ENCODE measurements at regions not wholly inside any gene's neighbourhood (a gene's known extent, or its start where the extent isn't known, plus 50 kb on each side); places are given as distances from the start of the nearest gene placed in this dataset.

- H3K4me3 ChIP-seq (ENCODE audit: insufficient read depth, low read length, poor library complexity, severe bottlenecking), result no peak overlapping the region
- H3K79me2 ChIP-seq (ENCODE audit: insufficient read depth, low read length), result no peaks in the 10 kb centered on the region
- H3K4me2 ChIP-seq (ENCODE audit: low read depth, low read length, poor library complexity, severe bottlenecking), result no peak overlapping the region
- no peaks in the 10 kb centered on the region for H3K36me3 ChIP-seq (ENCODE audit: low read length)
- H3K27ac ChIP-seq (ENCODE audit: low read depth, low read length), result no peak overlapping the region
- no peaks in the 10 kb centered on the region for H3F3A ChIP-seq (ENCODE audit: insufficient read depth)
- no peaks in the 10 kb centered on the region for H4K20me1 ChIP-seq (ENCODE audit: low read depth, low read length)
- no peaks in the 10 kb centered on the region; the same call in 1 of the 2 replicates for H3K27me3 ChIP-seq (ENCODE audit: low read length)
- TF ChIP-seq CTCF (IDR thresholded peaks at IDR 0.05; ENCODE audit: insufficient read depth, low read length, poor library complexity, severe bottlenecking) (no peak), EZH2phosphoT487 (conservative IDR thresholded peaks at IDR 0.05; ENCODE audit: low read length) (no peak)
- no peak overlapping the region for H3K9ac ChIP-seq (ENCODE audit: low read length)
- H3K9me2 ChIP-seq (replicated peaks; ENCODE audit: insufficient read depth, low read length), result no peaks in the 10 kb centered on the region
- H3K9me3 ChIP-seq (ENCODE audit: insufficient read depth, low read length), result no peaks in the 10 kb centered on the region
- H2AFZ ChIP-seq (ENCODE audit: low read depth, low read length, severe bottlenecking), result no peak overlapping the region
Measured at GRCh38 chr9:95649801-95650213, 133.0 kb upstream of the PTCH1 start.

GRCh38 chr9:95648225-95648624, 131.5 kb upstream of the PTCH1 start:
- no peak overlapping the region for H2AFZ ChIP-seq (ENCODE audit: low read depth, low read length, severe bottlenecking)

GRCh38 chr9:95645992-95646391, 129.2 kb upstream of the PTCH1 start:
- Histone ChIP-seq H3K27ac (ENCODE audit: low read depth, low read length) (no peak overlapping the region), H3K9me2 (replicated peaks; ENCODE audit: insufficient read depth, low read length) (no peaks in the 10 kb centered on the region), H3K27me3 (ENCODE audit: low read length) (no peaks in the 10 kb centered on the region; the same call in 1 of the 2 replicates), H3K79me2 (ENCODE audit: insufficient read depth, low read length) (no peaks in the 10 kb centered on the region), H3K4me2 (ENCODE audit: low read depth, low read length, poor library complexity, severe bottlenecking) (no peak overlapping the region), H3K4me3 (ENCODE audit: insufficient read depth, low read length, poor library complexity, severe bottlenecking) (no peak overlapping the region), H3K9ac (ENCODE audit: low read length) (no peak overlapping the region), H4K20me1 (ENCODE audit: low read depth, low read length) (no peaks in the 10 kb centered on the region), H3K36me3 (ENCODE audit: low read length) (no peaks in the 10 kb centered on the region), H3F3A (ENCODE audit: insufficient read depth) (no peaks in the 10 kb centered on the region), H3K9me3 (ENCODE audit: insufficient read depth, low read length) (no peaks in the 10 kb centered on the region), H2AFZ (ENCODE audit: low read depth, low read length, severe bottlenecking) (no peak overlapping the region)
- TF ChIP-seq EZH2phosphoT487 (conservative IDR thresholded peaks at IDR 0.05; ENCODE audit: low read length) (no peak), CTCF (IDR thresholded peaks at IDR 0.05; ENCODE audit: insufficient read depth, low read length, poor library complexity, severe bottlenecking) (no peak)

More at GRCh38 chr9:95648225-95648624, 131.5 kb upstream of the PTCH1 start:
- Histone ChIP-seq H3K9ac (ENCODE audit: low read length) (no peak overlapping the region), H3K9me2 (replicated peaks; ENCODE audit: insufficient read depth, low read length) (no peaks in the 10 kb centered on the region), H3K9me3 (ENCODE audit: insufficient read depth, low read length) (no peaks in the 10 kb centered on the region), H4K20me1 (ENCODE audit: low read depth, low read length) (no peaks in the 10 kb centered on the region), H3K27ac (ENCODE audit: low read depth, low read length) (no peak overlapping the region), H3K4me3 (ENCODE audit: insufficient read depth, low read length, poor library complexity, severe bottlenecking) (no peak overlapping the region), H3K27me3 (ENCODE audit: low read length) (no peaks in the 10 kb centered on the region; the same call in 1 of the 2 replicates), H3K36me3 (ENCODE audit: low read length) (no peaks in the 10 kb centered on the region), H3K79me2 (ENCODE audit: insufficient read depth, low read length) (no peaks in the 10 kb centered on the region), H3F3A (ENCODE audit: insufficient read depth) (no peaks in the 10 kb centered on the region), H3K4me2 (ENCODE audit: low read depth, low read length, poor library complexity, severe bottlenecking) (no peak overlapping the region)
- no peak for TF ChIP-seq EZH2phosphoT487 (conservative IDR thresholded peaks at IDR 0.05; ENCODE audit: low read length)
- no peak for TF ChIP-seq CTCF (IDR thresholded peaks at IDR 0.05; ENCODE audit: insufficient read depth, low read length, poor library complexity, severe bottlenecking)

All from SU-DHL-6 (cell line).